Posterior vena cava (tissue), 2 donors: ENCODE measurements at regions not wholly inside any gene's neighbourhood (a gene's known extent, or its start where the extent isn't known, plus 50 kb on each side); places are given as distances from the start of the nearest gene placed in this dataset.
"Not testable (repeated sequence)": the region's sequence is repeated elsewhere in the genome, so short reads cannot be mapped to it uniquely, and the experiment has no call there.

Experiments
- DNase-seq: peaks from one replicate; pipeline ENCODE4 v3.0.0-alpha.2; 2020; ENCODE audit warnings: low spot score
- intact Hi-C, 2 donors: fragments of 100-400 bp; cut with DNase I; formaldehyde crosslinking; loops; one replicate each; pipeline versions ENCODE4 v1.14.1 to v1.14.2; 2022 to 2023
- donor health status: DM: yes; HTN: yes; CAD: no.
- donor health status: DM: yes; HTN: yes; CAD: no.

DNA sequence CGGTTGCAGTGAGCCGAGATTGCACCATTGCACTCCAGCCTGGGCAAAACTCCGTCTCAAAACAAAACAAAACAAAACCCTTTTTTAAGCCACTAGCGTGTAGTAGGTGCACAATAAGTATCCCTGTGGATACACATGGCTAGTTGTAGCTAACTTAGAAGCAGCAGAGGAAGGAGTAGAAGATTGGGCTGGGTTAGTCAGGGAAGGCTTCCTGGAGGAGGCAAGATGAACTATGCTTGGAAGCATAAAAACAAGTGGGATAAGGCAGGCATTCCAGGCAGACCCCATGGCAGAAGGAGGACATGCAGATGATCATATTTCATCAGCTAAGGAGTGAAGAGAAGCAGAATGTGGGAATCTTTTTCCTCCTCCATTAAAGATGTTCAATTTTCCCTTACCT lies 83.4 kb downstream of the IRX5 start:
- peak; percentile 11 for DNase-seq
- intact Hi-C loops, result no loop called here

DNA sequence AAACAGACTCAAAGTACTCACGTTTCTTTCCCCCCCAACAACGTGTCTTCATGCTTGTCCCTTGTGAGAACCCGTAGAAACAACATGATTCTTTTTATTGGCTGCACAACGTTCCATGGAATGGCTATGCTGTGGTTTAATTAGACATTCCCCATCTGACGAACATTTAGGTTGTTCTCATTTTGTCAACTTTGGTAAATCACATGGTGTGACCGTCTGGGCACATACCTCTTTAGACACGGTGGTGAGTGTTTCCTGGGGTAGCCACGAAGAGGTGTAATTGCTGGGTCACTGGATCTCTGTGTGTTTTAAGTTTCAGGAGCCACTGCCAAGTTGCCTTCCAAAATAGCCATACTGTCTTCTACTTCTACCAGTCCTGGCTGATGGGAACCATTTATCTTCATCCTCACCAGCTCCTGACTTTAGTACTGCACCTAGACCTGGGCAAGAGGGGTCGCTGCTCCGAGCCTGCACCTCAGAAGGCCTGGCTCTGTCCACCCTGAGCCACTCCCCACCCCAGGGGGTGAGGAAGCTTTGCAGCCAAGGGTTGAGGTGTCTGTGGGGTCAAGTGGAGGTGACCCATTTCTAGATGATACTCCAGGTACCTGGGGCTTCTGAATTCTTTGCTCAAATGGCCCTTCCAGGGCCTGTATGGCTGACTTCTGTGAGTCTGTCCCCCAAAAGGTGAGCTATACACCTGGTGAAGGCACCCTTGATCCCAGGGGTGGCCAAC lies 84.7 kb downstream of the IRX5 start:
- no peak for DNase-seq
- intact Hi-C loops, result no loop called here

DNA sequence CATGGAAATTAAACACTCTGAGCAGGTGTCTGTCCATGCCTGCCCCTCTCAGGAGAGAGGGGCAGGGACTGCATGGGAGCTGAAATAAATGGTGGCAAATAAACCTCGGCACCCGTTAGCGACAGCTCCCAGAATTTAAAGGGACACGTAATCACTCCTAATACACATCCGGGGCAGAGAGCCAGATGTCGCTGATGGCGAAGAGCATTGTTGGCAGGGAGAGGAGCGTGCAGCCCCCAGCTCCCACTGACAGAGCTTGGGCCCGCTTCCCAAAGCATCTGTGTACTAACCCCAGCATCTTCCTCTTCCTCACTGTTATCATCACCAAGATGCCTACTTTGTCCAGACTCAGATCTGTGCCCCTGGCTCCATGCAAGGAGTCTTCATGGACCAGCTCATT lies 85.8 kb downstream of the IRX5 start:
- peak; percentile 34 for DNase-seq
- intact Hi-C loops, result no loop called here

DNA sequence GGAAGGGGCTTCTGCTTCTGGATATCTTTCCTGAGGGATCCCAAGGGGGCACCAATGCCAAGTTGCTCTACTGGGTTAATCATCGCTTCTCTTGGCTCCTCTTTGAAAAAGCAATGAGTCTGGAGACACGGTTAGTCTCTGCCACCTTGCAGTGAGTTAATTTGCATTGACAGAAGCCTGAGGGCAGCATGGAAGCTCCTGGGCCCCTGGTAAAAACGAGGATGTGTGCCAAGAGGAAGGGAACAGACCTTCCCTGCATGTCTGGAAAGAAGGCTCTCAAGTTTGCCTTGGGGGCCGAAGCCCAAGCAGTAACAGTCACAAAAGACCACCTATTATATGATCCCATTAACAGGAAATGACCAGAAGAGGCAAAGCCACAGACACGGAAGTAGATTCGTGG lies 86.7 kb downstream of the IRX5 start:
- DNase-seq, result peak; percentile 48
- intact Hi-C loops, result no loop called here

DNA sequence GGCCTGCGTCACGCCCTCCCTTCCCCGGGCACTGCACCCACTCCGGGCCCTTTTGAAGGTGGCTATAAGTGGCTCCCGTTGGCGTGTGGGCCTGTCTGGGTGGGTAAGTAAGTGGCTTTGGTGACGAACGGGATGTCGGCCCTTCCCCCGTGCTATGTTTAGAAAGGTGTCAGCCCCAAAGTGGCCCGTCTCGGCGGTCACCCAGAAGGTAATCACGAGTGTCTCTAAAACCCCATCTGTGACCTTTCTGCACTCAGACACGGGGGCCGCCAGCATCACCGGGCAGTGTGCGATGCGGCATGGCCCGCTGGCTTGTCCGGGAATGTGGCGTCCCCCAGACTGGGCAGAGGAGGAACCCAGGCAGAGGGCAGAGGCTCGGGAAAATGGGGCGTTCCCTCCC lies 88.2 kb downstream of the IRX5 start:
- intact Hi-C loops, result no loop called here
- DNase-seq, result peak; percentile 50

DNA sequence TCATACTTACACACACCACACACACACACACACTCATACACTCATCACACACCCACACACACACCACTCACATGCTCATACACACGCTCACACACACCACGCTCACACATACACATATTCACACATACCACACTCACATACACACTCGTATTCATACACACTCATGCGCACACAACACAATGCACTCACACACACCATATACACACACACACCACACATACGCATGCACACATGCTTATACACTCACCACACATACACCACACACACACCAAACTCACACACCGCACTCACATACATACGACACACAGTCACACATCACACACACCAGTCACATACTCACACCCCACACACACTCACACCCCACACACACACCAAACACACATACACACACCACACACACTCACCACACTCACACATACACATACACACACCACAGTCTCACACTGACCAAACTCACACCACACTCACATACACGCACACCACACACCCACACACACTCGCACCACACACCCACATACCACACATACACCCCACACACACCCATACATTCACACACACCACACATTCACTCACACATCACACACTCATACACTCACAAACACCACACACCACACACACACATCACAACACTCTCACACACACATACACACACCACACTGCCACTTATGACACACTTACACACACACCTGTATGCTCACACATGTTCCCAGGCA lies 88.9 kb downstream of the IRX5 start:
- peak; percentile 18 for DNase-seq

DNA sequence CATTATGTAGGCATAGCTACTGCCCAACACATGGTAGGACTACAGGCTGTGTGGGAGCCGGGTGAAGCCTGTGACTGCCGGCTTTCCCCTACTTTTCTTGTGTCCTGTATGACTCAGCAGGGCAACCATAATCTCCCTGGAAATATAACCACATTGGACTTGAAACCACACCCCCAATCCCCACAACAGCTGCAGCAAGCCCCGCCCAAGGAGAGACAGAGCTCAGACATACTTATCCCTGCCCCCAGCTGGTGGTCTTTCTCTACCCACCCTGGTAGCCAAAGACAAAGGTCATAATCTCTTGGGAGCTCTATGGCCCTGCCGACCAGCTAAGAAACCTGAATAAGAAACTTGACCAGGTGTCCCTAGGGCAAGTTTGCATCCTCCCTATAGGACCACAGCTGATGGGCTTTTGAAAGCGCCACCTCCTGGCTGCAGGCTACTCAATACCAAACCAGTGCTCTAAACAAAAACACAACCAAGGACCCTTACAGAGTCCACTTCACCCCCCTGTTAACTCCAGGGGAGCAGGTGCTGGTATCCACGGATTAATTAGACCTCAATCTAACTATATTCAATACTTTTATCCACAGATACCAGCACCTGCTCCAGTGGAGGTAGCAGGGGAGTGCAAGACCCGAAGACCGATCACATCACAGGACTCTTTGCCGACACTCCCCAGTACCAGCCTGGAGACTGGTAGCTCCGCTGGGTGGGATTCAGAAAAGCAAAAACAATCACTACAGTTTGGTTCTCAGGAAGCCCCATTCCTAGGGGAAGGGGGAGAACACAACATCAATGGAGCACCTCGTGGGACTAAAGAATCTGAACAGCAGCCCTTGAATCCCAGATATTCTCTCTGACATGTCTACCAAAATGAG lies 91.2 kb downstream of the IRX5 start:
- intact Hi-C loops, result no loop called here
- DNase-seq, result peak; percentile 42

More for the DNA sequence above, 88.9 kb downstream of the IRX5 start:
- intact Hi-C loops, result no loop called here

DNA sequence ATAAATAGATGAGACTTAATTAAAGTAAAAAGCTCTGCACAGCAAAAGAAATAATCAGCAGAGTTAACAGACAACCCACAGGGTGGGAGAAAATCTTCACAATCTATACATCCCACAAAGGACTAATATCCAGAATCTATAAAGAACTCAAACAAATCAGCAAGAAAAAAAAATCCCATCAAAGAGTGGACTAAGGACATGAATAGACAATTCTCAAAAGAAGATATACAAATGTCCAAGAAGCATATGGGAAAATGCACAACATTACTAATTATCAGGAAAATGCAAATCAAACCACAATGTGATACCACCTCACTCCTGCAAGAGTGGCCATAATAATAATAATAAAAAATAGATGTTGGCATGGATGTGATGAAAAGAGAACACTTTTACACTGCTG lies 96.6 kb downstream of the IRX5 start:
- intact Hi-C loops, DNase-seq: not testable (repeated sequence)

DNA sequence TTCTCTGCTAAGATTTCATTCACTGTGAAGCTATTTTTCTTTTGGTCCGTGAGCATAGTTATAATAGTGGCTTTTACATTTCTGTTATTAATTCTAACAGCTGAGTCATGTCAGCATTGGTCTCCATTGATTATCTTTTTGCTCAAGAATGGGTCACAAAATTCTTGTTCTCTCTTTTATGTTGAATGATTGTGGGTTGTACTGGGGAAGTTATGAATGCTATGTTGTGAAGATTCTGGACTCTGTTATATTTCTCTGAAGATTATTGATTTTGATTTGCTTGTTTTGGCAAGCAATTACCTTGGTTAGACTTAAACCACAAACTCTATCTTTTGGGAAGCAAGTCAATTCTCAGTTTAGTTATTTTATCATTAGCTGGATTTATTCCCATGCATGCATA lies 98.8 kb downstream of the IRX5 start:
- DNase-seq, result no peak
- intact Hi-C loops, result no loop called here

DNA sequence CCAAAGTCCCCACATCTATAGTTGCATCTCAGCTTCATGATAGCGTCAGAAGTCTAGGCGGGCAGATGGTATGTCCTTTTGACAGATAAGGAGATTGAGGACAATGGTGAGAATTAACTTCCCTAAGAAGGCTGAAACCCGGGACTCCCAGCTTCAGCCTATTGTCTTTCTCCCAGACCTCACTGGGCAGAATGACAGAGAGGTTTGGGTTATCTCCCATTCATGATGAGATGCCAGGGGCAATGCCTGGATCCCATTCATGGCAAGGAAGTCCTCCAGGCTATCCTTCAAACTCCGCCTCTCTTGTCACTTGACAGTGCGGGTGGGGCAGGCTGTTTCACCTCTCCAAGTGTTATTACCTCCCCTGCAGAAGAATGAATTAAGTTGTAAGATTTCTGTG lies 100.3 kb downstream of the IRX5 start:
- DNase-seq, result no peak
- intact Hi-C loops, result no loop called here

DNA sequence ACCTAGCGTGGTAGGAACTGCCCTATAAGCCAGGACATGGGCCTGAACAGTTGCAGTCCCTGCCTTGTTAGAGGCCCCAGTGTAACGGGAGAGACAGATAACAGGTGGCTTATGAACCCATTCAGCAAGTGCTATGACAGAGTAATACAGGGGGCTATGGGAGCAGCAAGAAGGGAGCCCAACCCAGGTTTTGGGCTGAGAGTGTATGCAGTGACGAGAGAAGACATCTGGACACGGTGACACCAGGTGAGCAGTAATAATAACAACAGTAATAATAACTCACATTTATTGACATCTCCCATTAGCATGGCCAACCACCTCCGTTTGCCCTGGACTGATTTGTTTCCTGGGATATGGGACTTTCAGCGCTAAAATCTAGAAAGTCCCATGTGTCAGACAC lies 100.8 kb downstream of the IRX5 start:
- DNase-seq, result no peak
- intact Hi-C loops, result no loop called here

DNA sequence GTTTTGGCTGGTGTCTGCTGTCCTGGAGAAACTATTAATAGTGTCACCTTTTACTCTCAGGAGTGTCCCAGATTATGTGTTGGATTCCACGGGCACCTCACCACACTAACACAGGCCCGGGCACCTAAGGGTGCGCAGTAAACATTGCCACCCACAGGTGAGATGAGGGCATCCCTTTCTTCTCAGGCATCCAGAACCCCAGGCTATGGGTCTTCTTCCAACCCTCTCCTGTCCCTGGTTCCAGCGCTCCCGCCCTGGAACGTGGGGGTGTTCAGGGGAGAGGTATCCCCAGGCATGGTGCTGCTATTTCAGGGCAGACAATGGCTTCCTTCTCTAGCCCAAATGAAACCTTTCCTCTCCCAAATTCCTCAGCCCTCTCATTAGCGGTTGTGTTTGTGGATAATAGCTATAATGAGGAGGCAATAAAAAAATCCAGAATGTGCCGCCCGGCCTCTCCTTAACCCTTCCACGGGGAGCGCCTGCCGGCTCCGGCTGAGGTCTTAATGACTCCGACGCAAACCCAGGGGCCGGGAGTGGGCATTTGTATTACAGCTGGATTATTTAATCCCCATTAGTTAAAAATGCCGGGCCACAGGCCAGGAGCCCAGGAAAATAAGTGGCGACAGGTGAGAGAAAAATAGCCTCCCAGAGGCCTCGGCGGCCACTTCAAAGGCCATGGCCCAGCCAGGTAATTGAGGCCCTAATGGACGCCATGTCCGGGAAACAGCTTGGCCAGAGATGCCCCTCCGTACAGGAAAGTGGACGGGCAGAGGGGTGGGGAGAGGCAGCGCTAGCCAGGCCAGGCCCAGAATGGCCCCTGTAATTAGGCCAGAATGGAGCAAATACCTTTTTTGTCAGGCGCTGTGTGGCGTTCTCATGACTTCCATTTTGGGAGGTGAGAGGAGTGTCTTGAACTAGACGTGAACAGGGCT lies 102.8 kb downstream of the IRX5 start:
- no peak for DNase-seq
- intact Hi-C loops, result no loop called here

DNA sequence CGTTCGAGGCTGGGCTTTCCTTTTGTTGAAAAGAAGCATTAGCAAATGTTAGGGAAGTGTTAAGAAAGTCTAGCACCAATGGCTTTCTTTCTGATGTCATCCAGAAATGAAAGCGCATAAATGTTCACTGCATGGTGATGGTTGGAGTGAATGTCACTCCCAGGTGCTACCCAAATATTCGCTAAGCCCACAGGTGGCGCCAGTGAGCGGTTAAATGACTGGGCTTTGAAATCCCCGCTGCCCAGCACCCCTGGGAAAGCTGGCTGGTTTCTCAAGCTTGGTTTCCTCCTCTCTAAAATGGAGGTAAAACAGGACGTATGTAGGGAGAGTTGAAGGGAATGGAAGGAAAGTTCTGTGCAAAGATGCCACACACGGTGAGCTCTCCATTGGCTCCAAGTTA lies 104.4 kb downstream of the IRX5 start:
- no peak for DNase-seq
- intact Hi-C loops, result no loop called here

DNA sequence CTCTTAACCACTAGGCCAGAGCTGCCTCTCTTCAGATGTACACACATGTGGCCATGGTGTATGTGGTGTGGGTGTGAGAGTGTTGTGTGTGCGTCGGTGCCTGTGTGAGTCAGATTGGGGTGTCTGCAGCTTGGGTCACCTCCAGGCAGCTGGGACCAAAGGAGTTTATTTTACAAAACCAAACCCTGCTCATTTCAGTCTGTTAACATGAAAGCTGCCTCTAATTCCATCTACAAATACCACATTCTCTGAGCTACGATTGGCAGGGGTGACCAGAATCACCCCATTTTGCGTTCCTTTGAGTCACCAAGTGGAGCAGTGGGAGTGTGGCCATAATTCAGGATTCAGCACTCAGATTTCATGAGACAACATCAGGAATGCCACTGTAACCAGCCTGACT lies 105.3 kb downstream of the IRX5 start:
- DNase-seq, result no peak
- intact Hi-C loops, result no loop called here

DNA sequence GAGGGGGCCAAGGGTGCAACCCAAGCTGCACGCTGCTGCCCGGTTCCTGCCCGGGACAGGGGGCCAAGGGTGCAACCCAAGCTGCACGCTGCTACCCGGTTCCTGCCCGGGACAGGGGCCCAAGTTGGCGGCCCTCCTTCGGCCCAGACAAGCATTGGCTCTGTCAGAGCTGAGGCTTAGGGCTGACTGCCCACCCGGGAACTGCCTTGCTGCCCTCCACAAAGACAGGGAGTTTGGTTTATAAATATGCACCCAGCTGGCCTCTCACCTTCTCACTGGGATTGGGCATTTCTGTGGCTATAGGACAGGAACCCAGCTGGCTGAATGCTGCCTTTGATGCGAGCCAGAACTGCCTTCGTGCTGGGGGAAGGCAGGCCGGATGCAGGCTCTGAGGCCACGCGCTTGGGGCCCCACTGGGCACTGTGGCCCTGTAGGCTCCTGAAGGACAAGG lies 105.7 kb downstream of the IRX5 start:
- intact Hi-C loops, result no loop called here
- DNase-seq, result no peak

DNA sequence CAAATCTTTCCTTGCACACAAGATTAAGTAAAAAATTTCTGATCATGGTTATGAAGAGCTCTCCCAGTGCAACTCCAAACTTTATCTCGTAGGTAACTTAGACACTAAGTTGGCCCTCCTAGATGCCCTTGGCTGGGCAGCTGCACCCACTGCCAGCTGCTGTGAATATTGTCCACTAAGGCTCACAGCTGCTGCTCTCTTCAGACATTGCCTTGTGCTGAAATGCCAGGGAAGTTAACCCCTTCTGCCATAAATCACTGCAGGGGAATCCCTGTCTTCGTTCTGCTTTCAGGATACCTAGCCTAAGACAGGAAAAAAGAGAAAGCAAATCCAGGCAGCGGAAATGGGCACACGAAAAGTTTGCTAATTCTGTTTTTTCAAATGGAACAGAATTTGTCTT lies 106.4 kb downstream of the IRX5 start:
- DNase-seq, result no peak
- intact Hi-C loops, result no loop called here

DNA sequence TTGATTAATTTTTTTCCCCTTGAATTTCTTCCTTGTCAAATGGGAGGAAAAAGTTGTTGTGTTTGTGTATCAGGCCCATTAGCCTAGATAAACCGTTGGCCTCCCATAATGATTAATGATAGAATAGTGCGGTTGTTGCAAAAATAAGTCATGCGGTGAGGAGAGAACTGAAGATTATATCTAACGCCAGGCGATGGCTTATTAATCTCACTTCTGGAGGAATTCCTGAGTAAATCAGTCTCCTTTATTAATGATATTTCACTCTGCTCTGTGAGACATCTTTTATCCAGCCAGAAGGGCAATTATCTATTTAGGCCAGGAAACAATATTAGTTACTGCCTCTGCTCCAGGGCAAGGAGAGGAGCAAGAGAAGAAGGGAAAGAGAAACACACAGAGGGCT lies 107.3 kb downstream of the IRX5 start:
- intact Hi-C loops, result no loop called here

DNA sequence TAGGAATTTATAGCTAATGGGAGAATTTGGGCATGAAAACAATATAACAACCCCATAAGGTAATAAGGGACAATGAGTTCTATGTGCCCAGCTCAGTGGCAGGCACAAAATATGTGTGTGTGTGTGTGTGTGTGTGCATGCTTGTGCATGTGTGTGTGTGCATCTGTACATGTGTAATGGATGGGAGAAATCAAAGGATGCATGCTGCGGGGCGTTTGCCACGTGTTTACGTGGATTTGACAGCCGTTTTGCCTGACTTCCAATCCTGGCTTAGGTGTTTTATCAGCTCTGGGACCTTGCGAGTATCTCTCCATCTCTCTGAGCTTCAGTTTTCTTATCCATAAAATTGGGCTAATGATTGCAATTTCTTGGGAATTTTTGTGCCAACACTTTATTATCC lies 108.4 kb downstream of the IRX5 start:
- no peak for DNase-seq
- intact Hi-C loops, result no loop called here

More for the DNA sequence above, 107.3 kb downstream of the IRX5 start:
- DNase-seq, result no peak

DNA sequence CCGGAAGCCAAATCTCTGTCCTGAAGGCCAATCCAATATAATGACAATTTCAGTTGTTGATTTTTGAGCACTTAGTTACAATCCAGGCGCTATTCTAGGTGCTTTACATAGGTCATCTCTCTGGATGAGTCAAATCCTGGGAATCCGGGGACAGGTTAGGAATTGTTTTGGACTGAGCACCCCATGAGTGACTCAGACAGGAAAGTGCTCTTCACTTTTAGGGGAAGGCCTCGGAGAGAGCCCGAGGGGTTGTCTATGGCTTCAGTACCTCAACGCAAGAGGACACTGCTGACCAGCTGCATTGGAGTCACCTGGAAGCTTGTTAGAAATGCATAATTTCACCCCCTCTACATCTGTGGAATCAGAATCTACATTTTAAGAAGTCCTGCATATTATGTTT lies 108.8 kb downstream of the IRX5 start:
- intact Hi-C loops, result no loop called here
- DNase-seq, result no peak
